Fibroblast of peridontal ligament (primary cell): ENCODE measurements at regions not wholly inside any gene's neighbourhood (a gene's known extent, or its start where the extent isn't known, plus 50 kb on each side); places are given as distances from the start of the nearest gene placed in this dataset.
"Not testable (repeated sequence)": the region's sequence is repeated elsewhere in the genome, so short reads cannot be mapped to it uniquely, and the experiment has no call there.

Experiments
- DNase-seq: peaks from one replicate; pipeline ENCODE4 v3.0.0-alpha.2; 2010; ENCODE audit errors: extremely low read depth

DNA sequence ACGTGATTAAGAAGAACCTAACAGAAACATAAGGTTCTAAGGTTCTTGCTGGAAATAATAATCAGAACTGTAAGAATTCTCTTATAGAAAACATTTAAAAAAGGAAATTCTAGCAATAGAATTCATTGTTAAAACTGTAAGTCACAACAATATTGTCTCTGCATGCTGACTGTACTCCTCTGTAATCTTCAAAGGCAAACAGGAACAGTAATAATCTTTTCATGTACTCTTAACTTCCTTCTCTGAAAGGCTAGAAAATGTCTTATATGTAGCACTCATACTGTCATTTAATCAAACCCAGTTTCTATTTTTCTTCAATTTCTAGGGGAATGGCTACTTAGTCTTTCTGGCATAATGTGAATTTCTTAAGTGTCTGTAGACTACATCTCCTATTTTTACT, 103.5 kb upstream of the AGAP9 start:
- DNase-seq: not testable (repeated sequence)

- DNase-seq: peak; percentile 3
Measured at GRCh38 chr10:47622719-47623118, 99.3 kb upstream of the AGAP9 start.

GRCh38 chr10:47619300-47620012, 96.0 kb upstream of the AGAP9 start:
- DNase-seq: peak; percentile 53

DNA sequence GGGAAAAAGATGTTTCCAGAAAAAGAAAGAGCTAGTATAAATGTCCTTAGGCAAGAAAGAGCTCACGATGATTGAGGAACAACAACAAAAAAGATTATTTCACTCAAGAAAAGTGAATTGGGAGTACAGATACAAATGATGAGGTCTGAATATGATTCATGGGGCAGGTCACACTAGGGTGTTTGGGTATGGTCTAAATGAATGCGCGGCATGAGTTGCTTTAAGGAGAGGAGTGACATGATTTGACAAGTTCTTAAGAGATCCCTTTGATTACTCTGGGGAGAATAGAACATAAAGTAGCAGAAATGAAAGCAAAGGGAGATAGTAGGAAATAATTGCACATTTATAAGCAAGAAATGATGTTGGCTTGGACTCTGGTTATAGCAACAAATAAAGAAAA, 85.9 kb upstream of the AGAP9 start:
- DNase-seq: not testable (repeated sequence)

DNA sequence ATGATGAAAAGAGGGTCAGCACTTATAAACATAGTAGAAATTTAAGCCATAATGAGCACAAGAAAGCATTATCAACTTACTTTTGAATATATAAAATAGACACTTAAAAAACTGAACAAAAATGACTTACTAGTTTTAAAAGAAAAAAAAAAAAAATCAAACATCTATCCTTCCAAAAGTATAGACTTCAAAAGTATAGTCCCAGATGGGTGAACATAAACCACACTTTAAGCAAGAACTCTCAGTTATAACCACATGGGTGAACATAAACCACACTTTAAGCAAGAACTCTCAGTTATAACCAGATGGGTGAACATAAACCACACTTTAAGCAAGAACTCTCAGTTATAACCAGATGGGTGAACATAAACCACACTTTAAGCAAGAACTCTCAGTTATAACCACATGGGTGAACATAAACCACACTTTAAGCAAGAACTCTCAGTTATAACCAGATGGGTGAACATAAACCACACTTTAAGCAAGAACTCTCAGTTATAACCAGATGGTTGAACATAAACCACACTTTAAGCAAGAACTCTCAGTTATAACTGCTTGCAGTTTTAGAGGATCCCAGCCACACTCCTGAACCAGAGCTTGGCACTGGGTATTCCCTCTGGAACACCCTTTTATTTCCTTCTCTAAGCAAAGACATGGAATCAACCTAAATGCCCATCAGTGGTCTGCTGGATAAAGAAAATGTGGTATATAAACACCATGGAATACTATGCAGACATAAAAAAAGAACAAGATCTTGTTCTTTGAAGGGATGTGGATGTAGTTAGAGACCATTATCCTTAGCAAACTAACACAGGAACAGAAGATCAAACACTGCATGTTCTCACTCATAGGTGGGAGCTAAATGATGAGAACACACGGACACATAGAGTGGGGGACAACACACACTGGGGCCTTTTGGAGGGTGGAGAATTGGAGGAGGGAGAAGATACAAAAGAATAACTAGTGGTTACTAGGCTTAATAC, 82.6 kb upstream of the AGAP9 start:
- DNase-seq: not testable (repeated sequence)

GRCh38 chr10:47600604-47601003, 77.2 kb upstream of the AGAP9 start:
- DNase-seq: not testable (repeated sequence)

GRCh38 chr10:47600127-47600526, 76.7 kb upstream of the AGAP9 start:
- DNase-seq: not testable (repeated sequence)

- DNase-seq: not testable (repeated sequence)
Measured at GRCh38 chr10:47599657-47600056, 76.2 kb upstream of the AGAP9 start.

- not testable (repeated sequence) for DNase-seq
Measured at GRCh38 chr10:47593805-47594204, 70.4 kb upstream of the AGAP9 start.

GRCh38 chr10:47593129-47593528, 69.7 kb upstream of the AGAP9 start:
- DNase-seq: not testable (repeated sequence)

DNA sequence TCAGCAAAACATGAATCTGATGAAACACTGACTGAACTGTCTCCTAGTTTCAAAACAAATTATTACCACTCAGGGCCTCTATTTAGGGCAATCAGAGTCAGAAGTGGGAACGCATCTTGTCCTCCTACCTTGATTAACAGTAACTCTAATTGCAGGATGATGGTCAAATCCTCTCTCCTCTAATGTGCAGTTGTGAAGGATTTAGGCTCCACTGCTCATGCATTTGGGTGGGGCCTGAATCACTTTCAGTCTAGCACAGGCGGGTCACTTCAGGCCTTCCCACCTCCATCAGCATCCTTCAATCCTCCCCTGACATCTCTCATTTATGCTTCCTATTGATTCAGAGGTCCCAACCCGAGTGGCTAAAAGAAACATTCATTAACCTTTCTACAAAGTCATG, 67.5 kb upstream of the AGAP9 start:
- not testable (repeated sequence) for DNase-seq

DNA sequence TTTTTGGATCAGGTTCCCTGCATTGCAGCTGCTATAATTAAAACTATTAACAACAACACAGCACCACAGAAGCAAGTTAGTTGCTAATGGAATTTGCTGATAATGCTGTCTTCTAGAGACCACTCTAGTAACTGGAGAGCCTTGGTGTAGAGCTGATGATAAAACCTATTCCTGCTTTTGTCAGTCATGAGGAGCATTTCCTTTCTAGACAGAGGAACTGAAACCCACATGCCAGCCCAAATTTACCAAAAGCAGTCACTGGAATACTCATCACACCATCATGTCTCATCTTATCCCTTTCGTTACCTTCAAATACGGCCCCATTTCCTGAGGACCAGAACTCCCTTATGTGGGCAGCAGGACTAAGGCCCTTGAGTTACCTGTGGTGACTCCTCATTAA, 67.1 kb upstream of the AGAP9 start:
- not testable (repeated sequence) for DNase-seq

DNA sequence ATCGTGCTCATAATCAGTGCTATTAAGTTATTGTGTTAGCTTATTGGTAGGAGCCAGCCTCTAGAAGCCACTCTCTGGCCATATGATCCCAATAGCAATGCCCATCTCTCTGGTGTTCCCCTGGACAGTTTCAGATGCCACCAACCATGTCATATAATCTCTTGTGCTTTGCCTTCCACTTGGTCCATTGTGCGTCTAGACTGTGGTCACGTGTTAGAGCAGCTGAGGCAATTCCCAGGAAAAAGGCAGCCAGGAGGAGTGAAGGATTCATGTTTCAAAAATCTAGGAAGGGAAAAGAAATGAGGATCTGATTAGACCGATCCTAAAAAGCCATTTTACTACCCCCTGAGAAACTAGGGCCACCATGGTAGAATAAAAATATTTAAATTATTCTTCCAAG, 58.6 kb upstream of the AGAP9 start:
- DNase-seq: not testable (repeated sequence)

DNA sequence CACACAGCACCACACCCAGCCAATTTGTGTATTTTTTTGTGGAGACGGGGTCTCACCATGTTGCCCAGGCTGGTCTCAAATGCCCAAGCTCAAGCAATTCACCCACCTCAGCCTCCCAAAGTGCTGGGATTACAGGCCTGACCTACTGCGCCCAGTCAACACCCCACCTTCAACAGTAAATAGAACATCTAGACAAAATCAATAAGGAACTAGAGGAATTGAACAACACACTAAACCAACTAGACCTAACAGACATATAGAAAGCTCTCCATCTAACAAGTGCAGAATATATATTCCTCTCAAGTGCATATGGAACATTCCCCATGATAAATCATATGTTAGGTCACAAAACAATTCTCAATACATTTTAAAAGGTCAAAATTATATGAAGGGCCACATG, 56.6 kb upstream of the AGAP9 start:
- DNase-seq: not testable (repeated sequence)

DNA sequence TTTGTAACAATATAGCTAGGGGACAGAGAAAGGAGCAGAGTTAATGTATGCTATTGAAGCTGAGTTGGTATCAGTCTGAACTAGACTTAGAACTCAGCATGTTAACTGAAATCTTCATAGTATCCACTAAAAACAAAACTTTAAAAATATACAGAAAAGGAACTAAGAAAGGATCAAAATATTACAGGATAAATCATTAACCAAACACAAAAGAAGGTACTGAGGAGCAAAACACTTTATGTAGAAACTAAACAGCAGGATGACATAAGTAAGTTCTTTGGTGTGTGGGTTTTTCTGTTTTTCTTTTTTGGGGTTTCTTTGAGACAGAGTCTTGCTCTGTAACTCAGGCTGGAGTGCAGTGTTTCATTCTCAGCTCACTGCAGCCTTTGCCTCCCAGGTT, 55.1 kb upstream of the AGAP9 start:
- not testable (repeated sequence) for DNase-seq
